ENCODE measurements at regions not wholly inside any gene's neighbourhood (a gene's known extent, or its start where the extent isn't known, plus 50 kb on each side); places are given as distances from the start of the nearest gene placed in this dataset.

DNA sequence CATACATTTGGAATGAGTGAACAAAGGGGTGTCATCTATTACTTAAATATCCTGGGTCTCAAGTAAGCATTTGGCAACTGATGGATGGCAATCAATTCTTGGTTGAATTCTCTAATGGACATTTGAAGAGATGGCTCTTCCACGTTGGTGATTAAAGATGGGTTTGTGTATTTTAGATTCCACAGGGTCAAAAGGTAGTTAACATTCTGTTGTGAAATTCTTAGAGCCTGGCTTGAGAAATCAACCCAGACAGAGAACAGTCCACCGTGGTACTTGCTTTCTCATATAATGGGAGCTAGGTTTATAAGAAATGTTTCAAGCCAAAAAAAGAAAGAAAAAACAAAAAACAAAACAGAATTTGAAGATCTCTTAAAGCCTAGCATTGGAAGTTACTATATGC lies 355.9 kb upstream of the PITX2 start:
- Histone ChIP-seq H3K4me3 (ENCODE audit: low read depth, low read length) (no peak overlapping the region), H3K27ac (ENCODE audit: low read depth, low read length) (no peak overlapping the region), H3K9me3 (ENCODE audit: control insufficient read depth, insufficient read depth, low read length) (no peaks in the 10 kb centered on the region), H3K36me3 (ENCODE audit: control insufficient read depth, insufficient read depth, low read length) (no peaks in the 10 kb centered on the region), H3K27me3 (ENCODE audit: control insufficient read depth, insufficient read depth, low read length) (no peaks in the 10 kb centered on the region), H3K4me1 (ENCODE audit: control insufficient read depth, insufficient read depth, low read length) (no peaks in the 10 kb centered on the region)
- no peak for DNase-seq (ENCODE audit: low read depth in 4 of 6, low spot score in 6 of 6)
- WGBS (ENCODE audit: insufficient coverage): no CpG with 5 or more reads among the region's 2 CpGs

DNA sequence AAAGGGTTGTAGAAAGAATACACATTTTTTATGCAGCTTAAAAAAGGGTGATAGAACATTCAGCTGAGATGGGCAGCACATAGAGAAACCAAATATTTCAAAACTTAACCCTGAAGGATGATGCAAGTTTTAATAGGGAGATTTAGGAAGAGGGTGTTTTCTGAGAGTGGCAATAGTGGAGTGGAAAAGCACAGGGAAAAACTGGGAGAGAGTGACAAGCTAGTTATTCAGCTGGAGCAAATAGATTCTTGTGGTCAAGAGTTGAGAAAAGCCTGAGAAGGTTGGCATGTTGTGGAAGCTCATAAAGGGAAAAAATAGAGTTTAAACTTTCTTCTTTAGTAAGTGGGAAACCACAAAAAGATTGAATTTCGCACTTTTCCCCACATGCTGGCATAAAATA lies 359.6 kb upstream of the PITX2 start:
- H3K36me3 ChIP-seq (ENCODE audit: control insufficient read depth, insufficient read depth, low read length): no peaks in the 10 kb centered on the region
- no peak for DNase-seq (ENCODE audit: low read depth in 4 of 6, low spot score in 6 of 6)
- H3K4me3 ChIP-seq (ENCODE audit: low read depth, low read length): no peak overlapping the region
- no peaks in the 10 kb centered on the region for H3K27me3 ChIP-seq (ENCODE audit: control insufficient read depth, insufficient read depth, low read length)
- WGBS (ENCODE audit: insufficient coverage): no CpG with 5 or more reads among the region's 1 CpG
- no peaks in the 10 kb centered on the region for H3K4me1 ChIP-seq (ENCODE audit: control insufficient read depth, insufficient read depth, low read length)
- H3K9me3 ChIP-seq (ENCODE audit: control insufficient read depth, insufficient read depth, low read length): no peaks in the 10 kb centered on the region
- H3K27ac ChIP-seq (ENCODE audit: low read depth, low read length): no peak overlapping the region

DNA sequence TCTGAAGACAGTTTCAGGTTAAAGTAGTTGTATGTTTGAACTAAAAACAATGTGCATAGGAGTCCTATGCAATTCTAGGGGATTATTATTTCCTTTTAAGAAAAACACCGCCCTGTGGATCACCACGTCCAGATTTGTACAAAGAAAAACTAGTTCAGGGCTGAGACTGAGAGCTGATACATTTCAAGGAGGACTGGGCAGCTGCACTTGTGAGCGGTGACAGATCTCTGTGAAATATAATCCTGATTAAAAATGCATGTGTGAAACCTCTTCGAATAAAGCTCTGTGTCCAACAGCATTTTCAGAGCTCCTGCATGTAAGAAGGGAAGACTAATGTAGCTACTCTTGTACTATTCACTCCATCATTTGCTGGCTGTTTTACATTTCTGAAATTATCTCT lies 365.8 kb upstream of the PITX2 start:
- 33% methylated on average over 1 of the region's 4 CpGs for WGBS (ENCODE audit: insufficient coverage)
- peak in 2 of 6 donors; percentile 11 to 59 for DNase-seq (ENCODE audit: low read depth in 4 of 6, low spot score in 6 of 6)
- Histone ChIP-seq H3K27ac (ENCODE audit: low read depth, low read length) (no peak overlapping the region), H3K4me1 (ENCODE audit: control insufficient read depth, insufficient read depth, low read length) (no peaks in the 10 kb centered on the region), H3K27me3 (ENCODE audit: control insufficient read depth, insufficient read depth, low read length) (no peaks in the 10 kb centered on the region), H3K36me3 (ENCODE audit: control insufficient read depth, insufficient read depth, low read length) (no peaks in the 10 kb centered on the region), H3K9me3 (ENCODE audit: control insufficient read depth, insufficient read depth, low read length) (no peaks in the 10 kb centered on the region), H3K4me3 (ENCODE audit: low read depth, low read length) (no peak overlapping the region)

DNA sequence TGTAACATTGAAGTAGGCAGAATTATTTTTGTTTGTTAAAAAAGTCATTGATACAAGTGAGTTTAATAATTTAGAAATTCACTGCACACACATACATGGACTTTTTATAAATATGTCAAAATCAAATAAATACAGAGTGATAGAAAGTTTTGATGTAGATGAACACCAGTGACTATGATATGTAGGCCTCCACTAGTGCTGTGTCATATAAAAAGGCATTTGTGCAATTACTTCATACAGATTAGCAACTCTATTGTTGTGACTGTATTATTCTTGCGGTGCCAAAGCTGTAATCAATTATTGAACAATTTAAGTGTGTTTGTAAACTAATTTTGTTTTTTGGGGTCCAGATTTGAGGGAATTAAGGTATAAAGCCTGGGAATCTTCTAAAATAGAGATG lies 366.2 kb upstream of the PITX2 start:
- Histone ChIP-seq H3K36me3 (ENCODE audit: control insufficient read depth, insufficient read depth, low read length) (no peaks in the 10 kb centered on the region), H3K4me3 (ENCODE audit: low read depth, low read length) (no peak overlapping the region), H3K9me3 (ENCODE audit: control insufficient read depth, insufficient read depth, low read length) (no peaks in the 10 kb centered on the region), H3K4me1 (ENCODE audit: control insufficient read depth, insufficient read depth, low read length) (no peaks in the 10 kb centered on the region), H3K27me3 (ENCODE audit: control insufficient read depth, insufficient read depth, low read length) (no peaks in the 10 kb centered on the region), H3K27ac (ENCODE audit: low read depth, low read length) (no peak overlapping the region)
- WGBS (ENCODE audit: insufficient coverage): no CpG with 5 or more reads among the region's 1 CpG
- no peak for DNase-seq (ENCODE audit: low read depth in 4 of 6, low spot score in 6 of 6)

DNA sequence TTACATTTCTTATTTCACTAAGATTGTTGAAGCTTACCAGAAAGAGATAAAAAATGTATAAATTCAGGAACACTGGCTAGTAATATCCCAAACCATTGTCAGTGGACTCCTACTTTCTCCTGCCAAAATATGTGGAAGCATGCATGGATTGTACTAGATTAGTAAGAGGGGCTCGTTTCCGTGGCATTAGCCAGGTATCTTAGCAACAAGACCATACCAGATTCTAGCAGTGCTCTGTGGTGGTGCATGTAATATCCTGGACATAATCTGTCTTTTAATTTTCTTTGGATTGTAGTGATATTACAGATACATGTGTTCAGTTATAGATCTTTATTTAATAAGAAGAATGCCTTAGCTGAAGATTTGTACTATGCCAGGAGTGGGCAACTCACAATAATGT lies 371.9 kb upstream of the PITX2 start:
- H3K36me3 ChIP-seq (ENCODE audit: control insufficient read depth, insufficient read depth, low read length): no peaks in the 10 kb centered on the region
- H3K27ac ChIP-seq (ENCODE audit: low read depth, low read length): no peak overlapping the region
- no peaks in the 10 kb centered on the region for H3K4me1 ChIP-seq (ENCODE audit: control insufficient read depth, insufficient read depth, low read length)
- no CpG with 5 or more reads among the region's 2 CpGs for WGBS (ENCODE audit: insufficient coverage)
- no peaks in the 10 kb centered on the region for H3K27me3 ChIP-seq (ENCODE audit: control insufficient read depth, insufficient read depth, low read length)
- peak in 5 of 6 donors; percentile 9 to 81 (median 28) for DNase-seq (ENCODE audit: low read depth in 4 of 6, low spot score in 6 of 6)
- H3K4me3 ChIP-seq (ENCODE audit: low read depth, low read length): no peak overlapping the region
- H3K9me3 ChIP-seq (ENCODE audit: control insufficient read depth, insufficient read depth, low read length): no peaks in the 10 kb centered on the region

DNA sequence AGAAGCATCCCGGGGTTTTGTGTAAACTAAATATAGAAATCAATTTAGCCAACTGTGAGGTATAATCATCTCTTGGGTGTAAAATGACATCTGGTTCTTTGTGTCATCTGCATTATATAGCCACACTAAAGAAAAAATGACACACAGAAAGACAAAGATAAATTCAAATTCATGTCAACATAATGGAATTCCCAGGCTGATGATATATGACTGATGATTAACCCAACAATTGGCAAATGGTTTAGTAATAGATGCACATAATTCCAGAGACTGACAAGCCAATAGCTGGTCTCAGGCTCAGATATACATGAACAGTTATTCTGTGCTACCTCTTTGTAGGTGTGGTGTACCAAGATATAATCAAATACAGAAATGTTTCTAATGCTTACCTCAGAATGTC lies 375.4 kb upstream of the PITX2 start:
- no peak overlapping the region for H3K27ac ChIP-seq (ENCODE audit: low read depth, low read length)
- H3K36me3 ChIP-seq (ENCODE audit: control insufficient read depth, insufficient read depth, low read length): no peaks in the 10 kb centered on the region
- peak in 1 of 6 donors; percentile 3 for DNase-seq (ENCODE audit: low read depth in 4 of 6, low spot score in 6 of 6)
- no peaks in the 10 kb centered on the region for H3K4me1 ChIP-seq (ENCODE audit: control insufficient read depth, insufficient read depth, low read length)
- no peak overlapping the region for H3K4me3 ChIP-seq (ENCODE audit: low read depth, low read length)
- WGBS (ENCODE audit: insufficient coverage): no CpG with 5 or more reads among the region's 1 CpG
- no peaks in the 10 kb centered on the region for H3K9me3 ChIP-seq (ENCODE audit: control insufficient read depth, insufficient read depth, low read length)
- H3K27me3 ChIP-seq (ENCODE audit: control insufficient read depth, insufficient read depth, low read length): no peaks in the 10 kb centered on the region

DNA sequence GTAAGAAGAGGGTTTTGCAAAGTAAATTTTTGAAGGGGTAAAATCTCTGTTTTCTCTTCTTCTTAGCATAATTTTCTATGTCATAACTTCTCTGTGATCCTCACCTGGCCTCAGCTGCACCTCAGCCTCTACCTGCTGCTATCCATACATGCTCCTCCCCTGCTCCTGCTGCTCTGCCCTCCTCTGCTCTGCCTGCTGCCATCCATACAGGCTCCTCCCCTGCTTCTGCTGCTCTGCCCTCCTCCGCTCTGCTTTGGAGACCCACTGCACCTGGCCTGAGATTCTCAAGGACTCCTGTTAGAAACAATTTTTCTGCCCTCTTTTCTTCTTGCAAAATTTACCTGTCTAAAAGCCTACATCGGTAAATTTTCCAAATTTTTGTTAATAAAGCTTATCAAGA lies 388.6 kb upstream of the PITX2 start:
- H3K36me3 ChIP-seq (ENCODE audit: control insufficient read depth, insufficient read depth, low read length): no peaks in the 10 kb centered on the region

DNA sequence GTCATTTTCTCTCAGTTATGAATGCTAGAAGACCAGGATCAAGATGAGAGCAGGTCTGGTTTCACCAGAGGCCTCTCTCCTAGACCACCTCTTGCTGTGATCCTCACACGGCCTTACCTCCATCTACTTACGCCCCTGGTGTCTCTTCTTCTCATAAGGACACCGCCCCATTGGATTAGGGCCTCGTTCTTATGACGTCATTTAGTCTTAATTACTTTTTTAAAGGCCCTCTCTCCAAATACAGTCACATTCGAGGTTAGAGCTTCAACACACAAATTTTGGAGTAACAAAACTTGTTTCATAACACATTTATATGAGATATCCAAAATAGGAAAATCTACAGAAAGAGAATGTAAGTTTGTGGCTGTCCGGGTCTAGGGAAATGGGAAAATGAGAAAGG lies 391.0 kb upstream of the PITX2 start:
- WGBS (ENCODE audit: insufficient coverage): 96% methylated on average over 6 of the region's 7 CpGs
- Histone ChIP-seq H3K9me3 (ENCODE audit: control insufficient read depth, insufficient read depth, low read length) (no peaks in the 10 kb centered on the region), H3K27me3 (ENCODE audit: control insufficient read depth, insufficient read depth, low read length) (no peaks in the 10 kb centered on the region), H3K36me3 (ENCODE audit: control insufficient read depth, insufficient read depth, low read length) (no peaks in the 10 kb centered on the region), H3K27ac (ENCODE audit: low read depth, low read length) (no peak overlapping the region), H3K4me3 (ENCODE audit: low read depth, low read length) (no peak overlapping the region), H3K4me1 (ENCODE audit: control insufficient read depth, insufficient read depth, low read length) (no peaks in the 10 kb centered on the region)
- DNase-seq (ENCODE audit: low read depth in 4 of 6, low spot score in 6 of 6): no peak

More for the DNA sequence above, 388.6 kb upstream of the PITX2 start:
- WGBS (ENCODE audit: insufficient coverage): 93% methylated on average over 1 of the region's 2 CpGs
- no peaks in the 10 kb centered on the region for H3K9me3 ChIP-seq (ENCODE audit: control insufficient read depth, insufficient read depth, low read length)
- no peaks in the 10 kb centered on the region for H3K4me1 ChIP-seq (ENCODE audit: control insufficient read depth, insufficient read depth, low read length)
- H3K27me3 ChIP-seq (ENCODE audit: control insufficient read depth, insufficient read depth, low read length): no peaks in the 10 kb centered on the region
- no peak overlapping the region for H3K27ac ChIP-seq (ENCODE audit: low read depth, low read length)
- no peak for DNase-seq (ENCODE audit: low read depth in 4 of 6, low spot score in 6 of 6)
- no peak overlapping the region for H3K4me3 ChIP-seq (ENCODE audit: low read depth, low read length)

DNA sequence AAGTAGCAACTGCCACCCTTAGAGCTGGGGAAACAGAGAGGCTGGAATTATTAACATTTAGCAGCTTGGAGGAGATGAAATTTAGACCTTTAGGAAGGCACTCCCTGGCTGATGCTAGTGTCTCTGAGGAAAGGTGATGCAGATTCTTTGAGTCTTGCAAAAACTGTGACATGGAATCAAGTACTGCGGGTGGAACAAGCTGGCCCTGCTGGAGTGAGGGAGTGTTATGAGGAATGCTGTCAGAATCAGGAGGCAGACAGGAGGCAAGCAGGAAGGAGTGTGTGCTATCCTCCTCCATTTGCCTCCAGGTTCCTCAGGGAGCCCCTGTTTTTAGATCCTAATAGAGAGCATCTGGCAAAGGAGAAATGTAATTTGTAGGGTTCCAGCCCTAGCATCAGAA lies 391.7 kb upstream of the PITX2 start:
- WGBS (ENCODE audit: insufficient coverage): 78% methylated on average over 1 of the region's 1 CpG
- Histone ChIP-seq H3K4me1 (ENCODE audit: control insufficient read depth, insufficient read depth, low read length) (no peaks in the 10 kb centered on the region), H3K4me3 (ENCODE audit: low read depth, low read length) (no peak overlapping the region), H3K9me3 (ENCODE audit: control insufficient read depth, insufficient read depth, low read length) (no peaks in the 10 kb centered on the region), H3K27ac (ENCODE audit: low read depth, low read length) (no peak overlapping the region), H3K27me3 (ENCODE audit: control insufficient read depth, insufficient read depth, low read length) (no peaks in the 10 kb centered on the region), H3K36me3 (ENCODE audit: control insufficient read depth, insufficient read depth, low read length) (no peaks in the 10 kb centered on the region)
- DNase-seq (ENCODE audit: low read depth in 4 of 6, low spot score in 6 of 6): no peak

DNA sequence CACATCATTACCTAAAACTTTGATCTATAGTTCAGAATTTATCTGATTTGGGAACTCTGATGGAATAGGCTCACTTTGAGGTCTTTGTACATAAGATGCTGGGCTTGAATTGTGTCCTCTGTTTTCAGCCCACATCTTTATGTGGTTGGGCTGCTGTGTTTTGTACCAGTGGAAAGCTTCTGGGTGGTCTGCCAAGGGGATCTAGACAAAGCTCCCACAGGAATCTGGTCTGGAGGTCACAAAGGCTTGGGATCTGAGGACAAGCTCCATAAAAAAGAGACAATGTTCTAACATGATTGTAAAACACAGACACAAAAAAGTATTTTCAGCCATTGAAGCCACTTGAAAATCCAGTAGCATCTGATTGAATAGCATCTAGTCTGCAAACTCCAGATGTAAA lies 393.5 kb upstream of the PITX2 start:
- H3K4me1 ChIP-seq (ENCODE audit: control insufficient read depth, insufficient read depth, low read length): no peaks in the 10 kb centered on the region
- H3K27me3 ChIP-seq (ENCODE audit: control insufficient read depth, insufficient read depth, low read length): no peaks in the 10 kb centered on the region
- H3K9me3 ChIP-seq (ENCODE audit: control insufficient read depth, insufficient read depth, low read length): no peaks in the 10 kb centered on the region
- DNase-seq (ENCODE audit: low read depth in 4 of 6, low spot score in 6 of 6): no peak
- no peak overlapping the region for H3K4me3 ChIP-seq (ENCODE audit: low read depth, low read length)
- no peaks in the 10 kb centered on the region for H3K36me3 ChIP-seq (ENCODE audit: control insufficient read depth, insufficient read depth, low read length)
- no peak overlapping the region for H3K27ac ChIP-seq (ENCODE audit: low read depth, low read length)
